Common myeloid progenitor, CD34-positive (primary cell): ENCODE measurements at regions not wholly inside any gene's neighbourhood (a gene's known extent, or its start where the extent isn't known, plus 50 kb on each side); places are given as distances from the start of the nearest gene placed in this dataset.

Experiments
- CTCF ChIA-PET: fragments of 350-600 bp; sonication (Branson Sonifier 250); formaldehyde crosslinking; loops from one replicate; lab custom pipeline; 2021; ENCODE audit warnings: antibody characterized with exemption; lab: Charles Lee
- POLR2A ChIA-PET: fragments of 350-600 bp; sonication (Branson Sonifier 250); formaldehyde crosslinking; loops from one replicate; lab custom pipeline; 2021; ENCODE audit warnings: antibody characterized with exemption; lab: Charles Lee
- DNase-seq, 3 donors: peaks; one replicate each; pipeline versions ENCODE4 v3.0.0 to v3.0.0-alpha.2; 2013
- H3K27ac ChIP-seq, 2 experiments: 1 replicate in 1 of 2; 2 replicates in 1 of 2; pipeline ENCODE4 v1.7.0; 2013; ENCODE audit warnings: inconsistent platforms in 2 of 2, low read length in 2 of 2, mild to moderate bottlenecking in 2 of 2, low read depth in 1 of 2, moderate library complexity in 1 of 2; ENCODE audit not compliant: severe bottlenecking in 2 of 2, insufficient read depth in 1 of 2, poor library complexity in 1 of 2
- H3K27me3 ChIP-seq, 5 experiments: replicated peaks in 2 of 5; 1 replicate in 3 of 5; 2 replicates in 2 of 5; pipeline versions ENCODE4 v1.6.1 to v1.7.0; 2013; ENCODE audit warnings: low read length in 4 of 5, mild to moderate bottlenecking in 2 of 5, moderate library complexity in 2 of 5, inconsistent platforms in 1 of 5; ENCODE audit not compliant: insufficient read depth in 5 of 5, control insufficient read depth in 4 of 5
- H3K36me3 ChIP-seq, 4 experiments: 1 replicate in 2 of 4; 2 replicates in 2 of 4; pipeline versions ENCODE4 v1.6.1 to v1.7.0; 2013; ENCODE audit warnings: low read length in 3 of 4, control low read depth in 1 of 4, mild to moderate bottlenecking in 1 of 4; ENCODE audit not compliant: control insufficient read depth in 4 of 4, insufficient read depth in 4 of 4
- H3K4me1 ChIP-seq, 4 experiments: 1 replicate in 3 of 4; 2 replicates in 1 of 4; pipeline versions ENCODE4 v1.6.1 to v1.7.1; 2013; ENCODE audit warnings: low read length in 3 of 4, mild to moderate bottlenecking in 3 of 4, control low read depth in 1 of 4, inconsistent platforms in 1 of 4, moderate library complexity in 1 of 4; ENCODE audit not compliant: control insufficient read depth in 4 of 4, insufficient read depth in 4 of 4; ENCODE audit errors: control extremely low read depth in 1 of 4
- H3K4me3 ChIP-seq, 7 experiments: 1 replicate in 4 of 7; 2 replicates in 3 of 7; pipeline versions ENCODE4 v1.5.1 to v1.7.0; 2013; ENCODE audit warnings: mild to moderate bottlenecking in 7 of 7, low read length in 6 of 7, moderate library complexity in 6 of 7, inconsistent platforms in 2 of 7, low read depth in 2 of 7, control low read depth in 1 of 7; ENCODE audit not compliant: insufficient read depth in 4 of 7, control insufficient read depth in 1 of 7; ENCODE audit errors: extremely low read depth in 1 of 7
- H3K9me3 ChIP-seq, 5 experiments: 1 replicate in 4 of 5; 2 replicates in 1 of 5; pipeline versions ENCODE4 v1.6.1 to v1.7.1; 2013; ENCODE audit warnings: low read length in 4 of 5, mild to moderate bottlenecking in 2 of 5, inconsistent platforms in 1 of 5, low read depth in 1 of 5, moderate library complexity in 1 of 5; ENCODE audit not compliant: control insufficient read depth in 4 of 5, insufficient read depth in 2 of 5; ENCODE audit errors: control extremely low read depth in 1 of 5
- WGBS: methylation state at CpG from one replicate; pipeline ENCODE4 v1.1.5; 2013; ENCODE audit not compliant: insufficient coverage; 5-methylcytosine and 5-hydroxymethylcytosine counted together

GRCh38 chrX:23493941-23494374 is 159.3 kb downstream of the PTCHD1 start:
- no peak overlapping the region for H3K4me3 ChIP-seq
- H3K4me1 ChIP-seq, result peaks cover 0 to 4% (median 4%) of the 10 kb centered on the region in 4 experiments
- CTCF ChIA-PET, result no interaction called here
- H3K27ac ChIP-seq, result no peak overlapping the region
- no peaks in the 10 kb centered on the region for H3K9me3 ChIP-seq
- peak; percentile 79 to 95 (median 92) for DNase-seq
- 26% methylated on average over 2 of the region's 3 CpGs for WGBS
- no peaks in the 10 kb centered on the region for H3K36me3 ChIP-seq
- H3K27me3 ChIP-seq, result peaks cover 0 to 16% (median 0%) of the 10 kb centered on the region in 5 experiments
- POLR2A ChIA-PET, result interaction anchor here (0.6 kb wide), 1 partner anchor 140 kb away, joined by 3 read pairs; no protein-coding TSS in a partner anchor

- POLR2A ChIA-PET, result no interaction called here
- H3K9me3 ChIP-seq, result no peaks in the 10 kb centered on the region
- H3K36me3 ChIP-seq, result no peaks in the 10 kb centered on the region
- WGBS, result 97% methylated on average over 12 of the region's 12 CpGs
- CTCF ChIA-PET, result interaction anchor here (0.8 kb wide), 1 partner anchor 129 kb away, joined by 3 read pairs; no protein-coding TSS in a partner anchor
- no peak overlapping the region for H3K4me3 ChIP-seq
- DNase-seq, result no peak
- H3K4me1 ChIP-seq, result peaks cover 0 to 4% (median 4%) of the 10 kb centered on the region in 4 experiments
- no peak overlapping the region for H3K27ac ChIP-seq
- H3K27me3 ChIP-seq, result peaks cover 0 to 19% (median 0%) of the 10 kb centered on the region in 5 experiments
These were observed 160.1 kb downstream of the PTCHD1 start for GRCh38 chrX:23494741-23495140.

GRCh38 chrX:23497919-23498318 is 163.3 kb downstream of the PTCHD1 start:
- CTCF ChIA-PET, result no interaction called here
- no peaks in the 10 kb centered on the region for H3K9me3 ChIP-seq
- POLR2A ChIA-PET, result no interaction called here
- no peak for DNase-seq
- H3K36me3 ChIP-seq, result no peaks in the 10 kb centered on the region
- H3K27ac ChIP-seq, result no peak overlapping the region
- H3K4me3 ChIP-seq, result no peak overlapping the region
- peaks cover 0 to 4% (median 4%) of the 10 kb centered on the region in 4 experiments for H3K4me1 ChIP-seq
- peaks cover 0 to 13% (median 0%) of the 10 kb centered on the region in 5 experiments for H3K27me3 ChIP-seq

- H3K9me3 ChIP-seq, result no peaks in the 10 kb centered on the region
These were observed 165.3 kb upstream of the PRDX4 start for GRCh38 chrX:23501974-23502373.

GRCh38 chrX:23503835-23504539 is 163.3 kb upstream of the PRDX4 start:
- no peaks in the 10 kb centered on the region for H3K9me3 ChIP-seq
- H3K36me3 ChIP-seq, result no peaks in the 10 kb centered on the region
- H3K27ac ChIP-seq, result no peak overlapping the region
- peaks cover 0 to 8% (median 0%) of the 10 kb centered on the region in 5 experiments for H3K27me3 ChIP-seq
- ChIA-PET CTCF (interaction anchor here (1.3 kb wide), 1 partner anchor 10 kb away, joined by 3 read pairs; no protein-coding TSS in a partner anchor), POLR2A (no interaction called here)
- H3K4me3 ChIP-seq, result no peak overlapping the region
- 79% methylated on average over 4 of the region's 8 CpGs for WGBS
- DNase-seq, result no peak
- H3K4me1 ChIP-seq, result no peaks in the 10 kb centered on the region

More at GRCh38 chrX:23501974-23502373, 165.3 kb upstream of the PRDX4 start:
- H3K4me1 ChIP-seq, result no peaks in the 10 kb centered on the region
- H3K27ac ChIP-seq, result no peak overlapping the region
- peaks cover 0 to 18% (median 0%) of the 10 kb centered on the region in 5 experiments for H3K27me3 ChIP-seq
- CTCF ChIA-PET, result no interaction called here
- POLR2A ChIA-PET, result no interaction called here
- 91% methylated on average over 3 of the region's 4 CpGs for WGBS
- H3K4me3 ChIP-seq, result no peak overlapping the region
- H3K36me3 ChIP-seq, result no peaks in the 10 kb centered on the region
- no peak for DNase-seq

- POLR2A ChIA-PET, result interaction anchor here (0.6 kb wide), 1 partner anchor 109 kb away, joined by 3 read pairs; no protein-coding TSS in a partner anchor
- H3K9me3 ChIP-seq, result peaks cover 0 to 4% (median 0%) of the 10 kb centered on the region in 5 experiments
- 90% methylated on average over 3 of the region's 6 CpGs for WGBS
- DNase-seq, result no peak
- H3K27me3 ChIP-seq, result peaks cover 0 to 5% (median 0%) of the 10 kb centered on the region in 5 experiments
- no peak overlapping the region for H3K27ac ChIP-seq
- no peaks in the 10 kb centered on the region for H3K4me1 ChIP-seq
- H3K36me3 ChIP-seq, result no peaks in the 10 kb centered on the region
- CTCF ChIA-PET, result interaction anchor here (0.6 to 1.3 kb wide), 2 partner anchors 10 to 82 kb away, joined by 3 to 4 read pairs; no protein-coding TSS in a partner anchor
- H3K4me3 ChIP-seq, result no peak overlapping the region
These were observed 162.8 kb upstream of the PRDX4 start for GRCh38 chrX:23504540-23504884.

GRCh38 chrX:23504895-23505294 is 162.4 kb upstream of the PRDX4 start:
- 78% methylated on average over 2 of the region's 2 CpGs for WGBS
- DNase-seq, result no peak
- ChIA-PET POLR2A (interaction anchor here (0.6 kb wide), 1 partner anchor 109 kb away, joined by 3 read pairs; no protein-coding TSS in a partner anchor), CTCF (interaction anchor here (0.6 to 1.3 kb wide), 2 partner anchors 9 to 82 kb away, joined by 3 to 4 read pairs; no protein-coding TSS in a partner anchor)
- Histone ChIP-seq H3K27ac (no peak overlapping the region), H3K27me3 (peaks cover 0 to 5% (median 0%) of the 10 kb centered on the region in 5 experiments), H3K4me3 (no peak overlapping the region), H3K9me3 (peaks cover 0 to 7% (median 0%) of the 10 kb centered on the region in 5 experiments), H3K4me1 (no peaks in the 10 kb centered on the region), H3K36me3 (no peaks in the 10 kb centered on the region)
